ENCODE measurements at regions not wholly inside any gene's neighbourhood (a gene's known extent, or its start where the extent isn't known, plus 50 kb on each side); places are given as distances from the start of the nearest gene placed in this dataset.

GRCh38 chr13:62033934-62034333, 618.3 kb upstream of the PCDH20 start:
- Histone ChIP-seq H3K27me3 (ENCODE audit: control insufficient read depth in 3 of 3, insufficient read depth in 3 of 3, low read length in 3 of 3) (no peaks in the 10 kb centered on the region), H3K4me3 (ENCODE audit: low read depth in 1 of 3, low read length in 3 of 3) (no peak overlapping the region), H3K27ac (ENCODE audit: low read depth in 1 of 3, low read length in 2 of 3) (no peak overlapping the region), H3K9me3 (ENCODE audit: control insufficient read depth in 2 of 2, insufficient read depth in 1 of 2, low read depth in 1 of 2, low read length in 1 of 2) (no peaks in the 10 kb centered on the region), H3K36me3 (ENCODE audit: control insufficient read depth in 3 of 3, insufficient read depth in 2 of 3, low read depth in 1 of 3, low read length in 3 of 3) (no peaks in the 10 kb centered on the region), H3K4me1 (ENCODE audit: control insufficient read depth in 3 of 3, insufficient read depth in 2 of 3, low read depth in 1 of 3, low read length in 2 of 3) (no peaks in the 10 kb centered on the region)
- DNase-seq: no peak
- 54 to 76% (median 74%) methylated on average over 4 of the region's 4 CpGs for whole genome bisulfite sequencing, 3 donors
- FAIRE-seq: no peak

- Histone ChIP-seq H3K27me3 (ENCODE audit: control insufficient read depth in 3 of 3, insufficient read depth in 3 of 3, low read length in 3 of 3) (no peaks in the 10 kb centered on the region), H3K4me1 (ENCODE audit: control insufficient read depth in 3 of 3, insufficient read depth in 2 of 3, low read depth in 1 of 3, low read length in 2 of 3) (no peaks in the 10 kb centered on the region), H3K9me3 (ENCODE audit: control insufficient read depth in 2 of 2, insufficient read depth in 1 of 2, low read depth in 1 of 2, low read length in 1 of 2) (no peaks in the 10 kb centered on the region), H3K27ac (ENCODE audit: low read depth in 1 of 3, low read length in 2 of 3) (no peak overlapping the region), H3K36me3 (ENCODE audit: control insufficient read depth in 3 of 3, insufficient read depth in 2 of 3, low read depth in 1 of 3, low read length in 3 of 3) (no peaks in the 10 kb centered on the region), H3K4me3 (ENCODE audit: low read depth in 1 of 3, low read length in 3 of 3) (no peak overlapping the region)
- WGBS, 3 donors: 79 to 85% (median 85%) methylated on average over 1 of the region's 1 CpG
- DNase-seq (no peak), FAIRE-seq (no peak)
Measured at GRCh38 chr13:62022369-62022768, 606.7 kb upstream of the PCDH20 start.

GRCh38 chr13:62019858-62020257, 604.2 kb upstream of the PCDH20 start:
- DNase-seq (no peak), FAIRE-seq (no peak)
- H3K27me3 ChIP-seq (ENCODE audit: control insufficient read depth in 3 of 3, insufficient read depth in 3 of 3, low read length in 3 of 3): no peaks in the 10 kb centered on the region
- no peaks in the 10 kb centered on the region for H3K4me1 ChIP-seq (ENCODE audit: control insufficient read depth in 3 of 3, insufficient read depth in 2 of 3, low read depth in 1 of 3, low read length in 2 of 3)
- no peaks in the 10 kb centered on the region for H3K9me3 ChIP-seq (ENCODE audit: control insufficient read depth in 2 of 2, insufficient read depth in 1 of 2, low read depth in 1 of 2, low read length in 1 of 2)
- no peak overlapping the region for H3K27ac ChIP-seq (ENCODE audit: low read depth in 1 of 3, low read length in 2 of 3)
- no peaks in the 10 kb centered on the region for H3K36me3 ChIP-seq (ENCODE audit: control insufficient read depth in 3 of 3, insufficient read depth in 2 of 3, low read depth in 1 of 3, low read length in 3 of 3)
- H3K4me3 ChIP-seq (ENCODE audit: low read depth in 1 of 3, low read length in 3 of 3): no peak overlapping the region

- no peaks in the 10 kb centered on the region for H3K27me3 ChIP-seq (ENCODE audit: control insufficient read depth in 3 of 3, insufficient read depth in 3 of 3, low read length in 3 of 3)
- FAIRE-seq: no peak
- no peak overlapping the region for H3K27ac ChIP-seq (ENCODE audit: low read depth in 1 of 3, low read length in 2 of 3)
- H3K36me3 ChIP-seq (ENCODE audit: control insufficient read depth in 3 of 3, insufficient read depth in 2 of 3, low read depth in 1 of 3, low read length in 3 of 3): no peaks in the 10 kb centered on the region
- no peak for DNase-seq
- no peak overlapping the region for H3K4me3 ChIP-seq (ENCODE audit: low read depth in 1 of 3, low read length in 3 of 3)
- no peaks in the 10 kb centered on the region for H3K9me3 ChIP-seq (ENCODE audit: control insufficient read depth in 2 of 2, insufficient read depth in 1 of 2, low read depth in 1 of 2, low read length in 1 of 2)
- 26 to 40% (median 38%) methylated on average over 3 of the region's 3 CpGs for WGBS, 3 donors
- H3K4me1 ChIP-seq (ENCODE audit: control insufficient read depth in 3 of 3, insufficient read depth in 2 of 3, low read depth in 1 of 3, low read length in 2 of 3): no peaks in the 10 kb centered on the region
Measured at GRCh38 chr13:62014299-62014698, 598.6 kb upstream of the PCDH20 start.

GRCh38 chr13:62003452-62003851, 587.8 kb upstream of the PCDH20 start:
- WGBS, 3 donors: 28 to 50% (median 32%) methylated on average over 2 of the region's 2 CpGs
- Histone ChIP-seq H3K4me3 (ENCODE audit: low read depth in 1 of 3, low read length in 3 of 3) (no peak overlapping the region), H3K27me3 (ENCODE audit: control insufficient read depth in 3 of 3, insufficient read depth in 3 of 3, low read length in 3 of 3) (no peaks in the 10 kb centered on the region), H3K9me3 (ENCODE audit: control insufficient read depth in 2 of 2, insufficient read depth in 1 of 2, low read depth in 1 of 2, low read length in 1 of 2) (peaks cover 0 to 3% of the 10 kb centered on the region in 2 donors), H3K27ac (ENCODE audit: low read depth in 1 of 3, low read length in 2 of 3) (no peak overlapping the region), H3K4me1 (ENCODE audit: control insufficient read depth in 3 of 3, insufficient read depth in 2 of 3, low read depth in 1 of 3, low read length in 2 of 3) (no peaks in the 10 kb centered on the region), H3K36me3 (ENCODE audit: control insufficient read depth in 3 of 3, insufficient read depth in 2 of 3, low read depth in 1 of 3, low read length in 3 of 3) (no peaks in the 10 kb centered on the region)
- FAIRE-seq: no peak
- no peak for DNase-seq

- 57 to 84% (median 64%) methylated on average over 1 of the region's 1 CpG for WGBS, 3 donors
- DNase-seq: no peak
- FAIRE-seq: no peak
- Histone ChIP-seq H3K9me3 (ENCODE audit: control insufficient read depth in 2 of 2, insufficient read depth in 1 of 2, low read depth in 1 of 2, low read length in 1 of 2) (peaks cover 0 to 3% of the 10 kb centered on the region in 2 donors), H3K27me3 (ENCODE audit: control insufficient read depth in 3 of 3, insufficient read depth in 3 of 3, low read length in 3 of 3) (no peaks in the 10 kb centered on the region), H3K4me3 (ENCODE audit: low read depth in 1 of 3, low read length in 3 of 3) (no peak overlapping the region), H3K27ac (ENCODE audit: low read depth in 1 of 3, low read length in 2 of 3) (no peak overlapping the region), H3K36me3 (ENCODE audit: control insufficient read depth in 3 of 3, insufficient read depth in 2 of 3, low read depth in 1 of 3, low read length in 3 of 3) (no peaks in the 10 kb centered on the region), H3K4me1 (ENCODE audit: control insufficient read depth in 3 of 3, insufficient read depth in 2 of 3, low read depth in 1 of 3, low read length in 2 of 3) (no peaks in the 10 kb centered on the region)
Measured at GRCh38 chr13:61994174-61994573, 578.5 kb upstream of the PCDH20 start.

- DNase-seq (no peak), FAIRE-seq (no peak)
- Histone ChIP-seq H3K4me3 (ENCODE audit: low read depth in 1 of 3, low read length in 3 of 3) (no peak overlapping the region), H3K27ac (ENCODE audit: low read depth in 1 of 3, low read length in 2 of 3) (no peak overlapping the region), H3K36me3 (ENCODE audit: control insufficient read depth in 3 of 3, insufficient read depth in 2 of 3, low read depth in 1 of 3, low read length in 3 of 3) (no peaks in the 10 kb centered on the region), H3K9me3 (ENCODE audit: control insufficient read depth in 2 of 2, insufficient read depth in 1 of 2, low read depth in 1 of 2, low read length in 1 of 2) (no peaks in the 10 kb centered on the region), H3K4me1 (ENCODE audit: control insufficient read depth in 3 of 3, insufficient read depth in 2 of 3, low read depth in 1 of 3, low read length in 2 of 3) (no peaks in the 10 kb centered on the region), H3K27me3 (ENCODE audit: control insufficient read depth in 3 of 3, insufficient read depth in 3 of 3, low read length in 3 of 3) (no peaks in the 10 kb centered on the region)
- WGBS, 3 donors: 78 to 85% (median 80%) methylated on average over 3 of the region's 3 CpGs
Measured at GRCh38 chr13:61989978-61990377, 574.3 kb upstream of the PCDH20 start.

- Histone ChIP-seq H3K4me1 (ENCODE audit: control insufficient read depth in 3 of 3, insufficient read depth in 2 of 3, low read depth in 1 of 3, low read length in 2 of 3) (no peaks in the 10 kb centered on the region), H3K27ac (ENCODE audit: low read depth in 1 of 3, low read length in 2 of 3) (no peak overlapping the region), H3K36me3 (ENCODE audit: control insufficient read depth in 3 of 3, insufficient read depth in 2 of 3, low read depth in 1 of 3, low read length in 3 of 3) (no peaks in the 10 kb centered on the region), H3K9me3 (ENCODE audit: control insufficient read depth in 2 of 2, insufficient read depth in 1 of 2, low read depth in 1 of 2, low read length in 1 of 2) (no peaks in the 10 kb centered on the region), H3K4me3 (ENCODE audit: low read depth in 1 of 3, low read length in 3 of 3) (no peak overlapping the region), H3K27me3 (ENCODE audit: control insufficient read depth in 3 of 3, insufficient read depth in 3 of 3, low read length in 3 of 3) (no peaks in the 10 kb centered on the region)
- no peak for FAIRE-seq
- WGBS, 3 donors: 38 to 47% (median 40%) methylated on average over 2 of the region's 2 CpGs
- DNase-seq: no peak
Measured at GRCh38 chr13:61988810-61989209, 573.2 kb upstream of the PCDH20 start.

GRCh38 chr13:61975001-61975400, 559.4 kb upstream of the PCDH20 start:
- Histone ChIP-seq H3K4me1 (ENCODE audit: control insufficient read depth in 3 of 3, insufficient read depth in 2 of 3, low read depth in 1 of 3, low read length in 2 of 3) (no peaks in the 10 kb centered on the region), H3K4me3 (ENCODE audit: low read depth in 1 of 3, low read length in 3 of 3) (no peak overlapping the region), H3K27me3 (ENCODE audit: control insufficient read depth in 3 of 3, insufficient read depth in 3 of 3, low read length in 3 of 3) (no peaks in the 10 kb centered on the region), H3K27ac (ENCODE audit: low read depth in 1 of 3, low read length in 2 of 3) (no peak overlapping the region), H3K36me3 (ENCODE audit: control insufficient read depth in 3 of 3, insufficient read depth in 2 of 3, low read depth in 1 of 3, low read length in 3 of 3) (no peaks in the 10 kb centered on the region), H3K9me3 (ENCODE audit: control insufficient read depth in 2 of 2, insufficient read depth in 1 of 2, low read depth in 1 of 2, low read length in 1 of 2) (peaks cover 0 to 5% of the 10 kb centered on the region in 2 donors)
- DNase-seq (no peak), FAIRE-seq (no peak)
- 71 to 86% (median 76%) methylated on average over 3 of the region's 3 CpGs for WGBS, 3 donors
